ENCODE measurements at regions not wholly inside any gene's neighbourhood (a gene's known extent, or its start where the extent isn't known, plus 50 kb on each side); places are given as distances from the start of the nearest gene placed in this dataset.

DNA sequence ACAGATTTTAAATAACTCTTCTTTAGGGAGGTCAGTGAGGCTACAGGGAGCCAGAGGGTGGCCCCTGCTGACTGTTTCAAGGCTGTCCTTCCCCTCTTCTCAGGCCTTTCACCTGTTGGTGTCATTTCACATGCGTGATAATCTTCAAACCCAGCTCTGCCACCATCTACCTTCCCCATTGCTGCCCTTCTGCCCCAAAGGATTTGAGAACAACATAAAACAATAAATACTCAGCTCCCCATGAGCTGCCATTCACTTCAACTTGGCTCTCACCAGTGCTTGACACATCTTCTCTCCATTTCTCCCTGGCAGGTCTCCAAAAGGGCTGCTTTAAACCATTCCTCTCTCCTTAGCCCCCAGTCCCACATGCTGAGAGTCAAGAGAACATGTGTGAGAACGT is 75.5 kb upstream of the PALM2AKAP2 start:
- no peak for TF ChIP-seq CTCF (IDR thresholded peaks at IDR 0.05 in 2 of 3, conservative IDR thresholded peaks at IDR 0.05 in 1 of 3; ENCODE audit: borderline replicate concordance in 1 of 3, insufficient read depth in 1 of 3, low read depth in 2 of 3, low read length in 2 of 3)
- no peak for TF ChIP-seq SRF (IDR thresholded peaks at IDR 0.05; ENCODE audit: low read depth)
- TF ChIP-seq ATF3 (IDR thresholded peaks at IDR 0.05): no peak
- TF ChIP-seq, protein P1, sequence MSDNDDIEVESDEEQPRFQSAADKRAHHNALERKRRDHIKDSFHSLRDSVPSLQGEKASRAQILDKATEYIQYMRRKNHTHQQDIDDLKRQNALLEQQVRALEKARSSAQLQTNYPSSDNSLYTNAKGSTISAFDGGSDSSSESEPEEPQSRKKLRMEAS (IDR thresholded peaks at IDR 0.05): no peak

Data from HCT116 (cell line).